Left ventricle myocardium inferior (tissue), 1 donor: ENCODE measurements at regions not wholly inside any gene's neighbourhood (a gene's known extent, or its start where the extent isn't known, plus 50 kb on each side); places are given as distances from the start of the nearest gene placed in this dataset.

ENCODE experiments used
- DNase-seq: peaks from one replicate; pipeline ENCODE4 v3.0.0-alpha.2; 2020
- H3K27ac ChIP-seq: fragments of 200-600 bp; replicated peaks from 2 replicates; pipeline ENCODE4 v1.8.0; 2021
- H3K27me3 ChIP-seq: fragments of 200-600 bp; 2 replicates; pipeline ENCODE4 v1.8.0; 2021; ENCODE audit warnings: low read depth
- H3K36me3 ChIP-seq: fragments of 200-600 bp; 2 replicates; pipeline ENCODE4 v1.8.0; 2021
- H3K4me1 ChIP-seq: fragments of 200-600 bp; 2 replicates; pipeline ENCODE4 v1.8.0; 2021
- H3K4me3 ChIP-seq: fragments of 200-600 bp; 2 replicates; pipeline ENCODE4 v1.8.0; 2021; ENCODE audit warnings: mild to moderate bottlenecking, moderate library complexity
- H3K9me3 ChIP-seq: fragments of 200-600 bp; replicated peaks from 2 replicates; pipeline ENCODE4 v1.8.0; 2021
- CTCF ChIP-seq: fragments of 200-600 bp; IDR thresholded peaks from 2 replicates; pipeline ENCODE4 v1.8.0; 2021; ENCODE audit warnings: antibody characterized with exemption, mild to moderate bottlenecking, borderline replicate concordance
- intact Hi-C: fragments of 100-400 bp; cut with micrococcal nuclease; formaldehyde crosslinking; loops from one replicate; pipeline ENCODE4 v1.11.0; 2022
- donor health status: DM: no; HTN: yes; CAD: no; lungs with severe emphysema.

GRCh38 chr5:5967373-5967772 lies 411.0 kb downstream of the MED10 start:
- Histone ChIP-seq H3K27ac (no peak overlapping the region), H3K9me3 (peaks cover 13% of the 10 kb centered on the region), H3K36me3 (no peaks in the 10 kb centered on the region), H3K4me3 (no peak overlapping the region), H3K4me1 (no peaks in the 10 kb centered on the region), H3K27me3 (peaks cover 15% of the 10 kb centered on the region)
- no peak for TF ChIP-seq CTCF
- intact Hi-C loops: no loop called here
- no peak for DNase-seq

- Histone ChIP-seq H3K27me3 (peaks cover 10% of the 10 kb centered on the region), H3K27ac (no peak overlapping the region), H3K4me1 (no peaks in the 10 kb centered on the region), H3K9me3 (peaks cover 13% of the 10 kb centered on the region), H3K4me3 (no peak overlapping the region), H3K36me3 (no peaks in the 10 kb centered on the region)
- intact Hi-C loops: no loop called here
- no peak for DNase-seq
- no peak for TF ChIP-seq CTCF
These were observed 413.2 kb downstream of the MED10 start for GRCh38 chr5:5965132-5965531.

- no peak for TF ChIP-seq CTCF
- H3K27ac ChIP-seq: no peak overlapping the region
- no peaks in the 10 kb centered on the region for H3K4me1 ChIP-seq
- DNase-seq: no peak
- peaks cover 10% of the 10 kb centered on the region for H3K27me3 ChIP-seq
- no peak overlapping the region for H3K4me3 ChIP-seq
- intact Hi-C loops: no loop called here
- peaks cover 13% of the 10 kb centered on the region for H3K9me3 ChIP-seq
- H3K36me3 ChIP-seq: no peaks in the 10 kb centered on the region
These were observed 414.0 kb downstream of the MED10 start for GRCh38 chr5:5964347-5964746.

- Histone ChIP-seq H3K27ac (no peak overlapping the region), H3K27me3 (peaks cover 17% of the 10 kb centered on the region), H3K4me3 (no peak overlapping the region), H3K4me1 (no peaks in the 10 kb centered on the region), H3K36me3 (no peaks in the 10 kb centered on the region), H3K9me3 (peaks cover 11% of the 10 kb centered on the region)
- DNase-seq: no peak
- intact Hi-C loops: no loop called here
- no peak for TF ChIP-seq CTCF
These were observed 420.6 kb downstream of the MED10 start for GRCh38 chr5:5957737-5958136.

- Histone ChIP-seq H3K4me1 (no peaks in the 10 kb centered on the region), H3K27ac (no peak overlapping the region), H3K4me3 (no peak overlapping the region), H3K27me3 (peaks cover 17% of the 10 kb centered on the region), H3K9me3 (peaks cover 11% of the 10 kb centered on the region), H3K36me3 (no peaks in the 10 kb centered on the region)
- intact Hi-C loops: no loop called here
- TF ChIP-seq CTCF: no peak
- DNase-seq: no peak
These were observed 424.1 kb downstream of the MED10 start for GRCh38 chr5:5954275-5954598.
